ENCODE measurements at regions not wholly inside any gene's neighbourhood (a gene's known extent, or its start where the extent isn't known, plus 50 kb on each side); places are given as distances from the start of the nearest gene placed in this dataset.

- no peak for DNase-seq (ENCODE audit: low spot score)
Measured at GRCh38 chr1:112318263-112318662, 77.8 kb upstream of the CTTNBP2NL start.

- no peak for DNase-seq (ENCODE audit: low spot score)
Measured at GRCh38 chr1:112318698-112319370, 77.2 kb upstream of the CTTNBP2NL start.

GRCh38 chr1:112319371-112320040, 76.5 kb upstream of the CTTNBP2NL start:
- DNase-seq (ENCODE audit: low spot score), result no peak

GRCh38 chr1:112320058-112320457, 76.0 kb upstream of the CTTNBP2NL start:
- no peak for DNase-seq (ENCODE audit: low spot score)

GRCh38 chr1:112322018-112322417, 74.0 kb upstream of the CTTNBP2NL start:
- no peak for DNase-seq (ENCODE audit: low spot score)

GRCh38 chr1:112322983-112323678, 72.9 kb upstream of the CTTNBP2NL start:
- DNase-seq (ENCODE audit: low spot score), result no peak

- DNase-seq (ENCODE audit: low spot score), result no peak
Measured at GRCh38 chr1:112325504-112325903, 70.5 kb upstream of the CTTNBP2NL start.

GRCh38 chr1:112328600-112328999, 67.4 kb upstream of the CTTNBP2NL start:
- no peak for DNase-seq (ENCODE audit: low spot score)

GRCh38 chr1:112332176-112333150, 63.6 kb upstream of the CTTNBP2NL start:
- no peak for DNase-seq (ENCODE audit: low spot score)

GRCh38 chr1:112335351-112335750, 60.7 kb upstream of the CTTNBP2NL start:
- DNase-seq (ENCODE audit: low spot score), result no peak

GRCh38 chr1:112337028-112337531, 58.9 kb upstream of the CTTNBP2NL start:
- DNase-seq (ENCODE audit: low spot score), result peak; percentile 20

- no peak for DNase-seq (ENCODE audit: low spot score)
Measured at GRCh38 chr1:112341986-112342385, 54.0 kb upstream of the CTTNBP2NL start.

- no peak for DNase-seq (ENCODE audit: low spot score)
Measured at GRCh38 chr1:112342558-112342957, 53.5 kb upstream of the CTTNBP2NL start.

- no peak for DNase-seq (ENCODE audit: low spot score)
Measured at GRCh38 chr1:112344754-112345423, 51.1 kb upstream of the CTTNBP2NL start.
